ENCODE measurements at regions not wholly inside any gene's neighbourhood (a gene's known extent, or its start where the extent isn't known, plus 50 kb on each side); places are given as distances from the start of the nearest gene placed in this dataset.

DNA sequence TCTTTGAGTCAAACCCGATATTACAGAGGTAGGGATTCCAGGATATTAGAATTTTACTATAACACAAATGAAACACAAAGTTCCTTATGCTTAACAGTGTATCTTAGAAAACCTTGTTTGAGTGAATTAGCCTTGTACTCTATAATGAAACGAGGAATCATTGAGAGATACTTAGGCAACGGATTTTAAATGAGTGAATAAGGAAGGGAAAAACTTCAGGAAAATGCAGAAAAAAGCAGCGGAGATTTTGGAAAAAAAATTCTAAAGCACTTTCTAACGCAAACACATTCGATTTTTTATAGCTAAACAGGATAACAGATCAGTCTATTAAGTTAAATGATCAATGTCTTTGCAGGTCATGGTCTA, 137.3 kb downstream of the HFE start:
- peaks cover 0 to 6% of the 10 kb centered on the region in 2 experiments for H3K36me3 ChIP-seq (replicated peaks in 1 of 2; ENCODE audit: control extremely low read depth in 1 of 2, control insufficient read depth in 1 of 2, extremely low read depth in 1 of 2, insufficient read depth in 2 of 2, low read length in 1 of 2)
- no peaks in the 10 kb centered on the region for H4K20me1 ChIP-seq (ENCODE audit: control insufficient read depth, insufficient read depth, low read length, poor library complexity, severe bottlenecking)
- TF ChIP-seq EZH2 (IDR thresholded peaks at IDR 0.05; ENCODE audit: borderline replicate concordance, insufficient read depth, low read depth, low read length, poor library complexity, severe bottlenecking): no peak
- no peak for TF ChIP-seq CTCF (IDR thresholded peaks at IDR 0.05)
- peak overlapping the region; percentile 85 to 95 for H3K27ac ChIP-seq (ENCODE audit: low read length in 2 of 2)
- no peaks in the 10 kb centered on the region for H3K27me3 ChIP-seq (replicated peaks in 1 of 4; ENCODE audit: control extremely low read depth in 1 of 4, control insufficient read depth in 3 of 4, insufficient read depth in 4 of 4, low read length in 3 of 4)
- H3K9me3 ChIP-seq (ENCODE audit: control extremely low read depth in 1 of 3, control insufficient read depth in 2 of 3, insufficient read depth in 1 of 3, low read length in 2 of 3): peaks cover 0 to 13% (median 10%) of the 10 kb centered on the region in 3 donors
- H3K4me3 Mint-ChIP-seq: no peak overlapping the region
- peak overlapping the region; percentile 56 to 97 (median 75) for H3K4me3 ChIP-seq (ENCODE audit: control extremely low read depth in 1 of 5, extremely low read depth in 1 of 5, insufficient read depth in 1 of 5, low read depth in 2 of 5, low read length in 4 of 5)
- POLR2A ChIA-PET: interaction anchor here (0.9 to 6.4 kb wide), 10 partner anchors 8 to 204 kb away, joined by 3 to 76 read pairs (median 8); a partner anchor contains a TSS
- peak overlapping the region; percentile 82 for H2AFZ ChIP-seq (ENCODE audit: insufficient read depth, low read depth, low read length, poor library complexity, severe bottlenecking)
- peak overlapping the region; percentile 77 for H3K4me2 ChIP-seq (replicated peaks; ENCODE audit: low read depth, low read length, poor library complexity, severe bottlenecking)
- peak overlapping the region; percentile 81 for H3K9ac ChIP-seq (ENCODE audit: low read length)
- H3K27ac Mint-ChIP-seq: no peak overlapping the region
- H3K9me3 Mint-ChIP-seq (ENCODE audit: insufficient read depth): no peaks in the 10 kb centered on the region
- intact Hi-C loops (cut with micrococcal nuclease): loop anchor here (1.0 kb wide), 1 partner anchor 9 kb away; no protein-coding TSS in a partner anchor
- no CpG with 5 or more reads among the region's 6 CpGs for WGBS (ENCODE audit: insufficient coverage)
- peaks cover 7% of the 10 kb centered on the region for H3K4me1 Mint-ChIP-seq
- H3K27me3 Mint-ChIP-seq: no peaks in the 10 kb centered on the region
- peaks cover 4 to 14% of the 10 kb centered on the region in 2 donors for H3K4me1 ChIP-seq (ENCODE audit: control insufficient read depth in 2 of 2, insufficient read depth in 2 of 2, low read length in 2 of 2)
- DNase-seq (no peak), ATAC-seq (ENCODE audit: low read depth) (no peak)
- CTCF ChIA-PET: interaction anchor here (1.0 to 3.6 kb wide), 6 partner anchors 10 to 27 kb away, joined by 3 to 21 read pairs (median 3); a partner anchor contains a TSS
- H3K79me2 ChIP-seq (ENCODE audit: control insufficient read depth, insufficient read depth, low read length): no peaks in the 10 kb centered on the region

All from B cell (primary cell).